Spinal cord (tissue), 9 donors: ENCODE measurements at regions not wholly inside any gene's neighbourhood (a gene's known extent, or its start where the extent isn't known, plus 50 kb on each side); places are given as distances from the start of the nearest gene placed in this dataset.

Experiments used
- DNase-seq, 6 donors: peaks; one replicate each; pipeline versions ENCODE4 v3.0.0 to v3.0.0-alpha.2; 2013 to 2015; ENCODE audit warnings: low spot score in 6 of 6, low read depth in 4 of 6
- H3K27ac ChIP-seq: one replicate; pipeline ENCODE4 v1.5.1; 2013; ENCODE audit warnings: low read depth, low read length, control low read depth
- H3K27me3 ChIP-seq: one replicate; pipeline ENCODE4 v1.6.1; 2013; ENCODE audit warnings: low read length; ENCODE audit not compliant: control insufficient read depth, insufficient read depth
- H3K36me3 ChIP-seq: one replicate; pipeline ENCODE4 v1.6.1; 2013; ENCODE audit warnings: low read length; ENCODE audit not compliant: control insufficient read depth, insufficient read depth
- H3K4me1 ChIP-seq: one replicate; pipeline ENCODE4 v1.6.1; 2013; ENCODE audit warnings: low read length; ENCODE audit not compliant: control insufficient read depth, insufficient read depth
- H3K4me3 ChIP-seq: one replicate; pipeline ENCODE4 v1.5.1; 2013; ENCODE audit warnings: low read depth, low read length, control low read depth
- H3K9me3 ChIP-seq: one replicate; pipeline ENCODE4 v1.6.1; 2013; ENCODE audit warnings: low read length; ENCODE audit not compliant: control insufficient read depth, insufficient read depth
- WGBS: methylation state at CpG from one replicate; pipeline ENCODE4 v1.1.5; 2013; ENCODE audit warnings: missing lambda C conversion rate; ENCODE audit not compliant: insufficient coverage; 5-methylcytosine and 5-hydroxymethylcytosine counted together
- donor health status: healthy.

DNA sequence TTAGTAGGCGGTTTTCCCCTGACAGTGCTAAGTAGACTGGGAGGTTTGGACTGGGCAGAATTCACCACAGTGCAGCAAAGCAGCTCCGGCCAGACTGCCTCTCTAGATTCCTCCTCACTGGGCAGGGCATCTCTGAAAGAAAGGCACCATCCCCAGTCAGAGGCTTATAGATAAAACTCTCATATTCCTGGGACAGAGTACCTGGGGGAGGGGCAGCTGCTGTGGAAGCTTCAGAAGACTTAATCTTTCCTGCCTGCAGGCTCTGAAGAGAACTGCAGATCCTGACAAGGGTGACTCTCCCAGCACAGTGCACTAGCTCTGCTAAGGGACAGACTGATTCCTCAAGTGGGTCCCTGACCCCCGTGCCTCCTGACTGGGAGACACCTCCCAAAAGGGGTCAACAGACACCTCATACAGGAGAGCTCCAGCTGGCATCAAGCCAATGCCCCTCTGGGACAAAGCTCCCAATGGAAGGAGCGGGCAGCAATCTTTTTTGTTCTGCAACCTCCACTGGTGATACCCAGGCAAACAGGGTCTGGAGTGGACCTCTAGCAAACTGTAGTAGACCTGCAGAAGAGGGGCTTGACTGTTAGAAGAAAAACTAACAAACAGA is 266.8 kb upstream of the CRIM1 start:
- Histone ChIP-seq H3K27me3 (no peaks in the 10 kb centered on the region), H3K9me3 (no peaks in the 10 kb centered on the region), H3K4me1 (no peaks in the 10 kb centered on the region), H3K4me3 (no peak overlapping the region), H3K27ac (no peak overlapping the region), H3K36me3 (no peaks in the 10 kb centered on the region)
- no peak for DNase-seq
- 89% methylated on average over 3 of the region's 4 CpGs for WGBS

- H3K4me3 ChIP-seq, result no peak overlapping the region
- WGBS, result 88% methylated on average over 3 of the region's 3 CpGs
- H3K27ac ChIP-seq, result no peak overlapping the region
- no peaks in the 10 kb centered on the region for H3K27me3 ChIP-seq
- no peaks in the 10 kb centered on the region for H3K4me1 ChIP-seq
- no peaks in the 10 kb centered on the region for H3K9me3 ChIP-seq
- no peaks in the 10 kb centered on the region for H3K36me3 ChIP-seq
- DNase-seq, result no peak
These were observed 268.2 kb upstream of the CRIM1 start for GRCh38 chr2:36087344-36087743.

- no peak for DNase-seq
- Histone ChIP-seq H3K36me3 (no peaks in the 10 kb centered on the region), H3K4me3 (no peak overlapping the region), H3K27me3 (no peaks in the 10 kb centered on the region), H3K9me3 (no peaks in the 10 kb centered on the region), H3K4me1 (no peaks in the 10 kb centered on the region), H3K27ac (no peak overlapping the region)
- no CpG with 5 or more reads among the region's 1 CpG for WGBS
These were observed 275.8 kb upstream of the CRIM1 start for GRCh38 chr2:36079793-36080192.

DNA sequence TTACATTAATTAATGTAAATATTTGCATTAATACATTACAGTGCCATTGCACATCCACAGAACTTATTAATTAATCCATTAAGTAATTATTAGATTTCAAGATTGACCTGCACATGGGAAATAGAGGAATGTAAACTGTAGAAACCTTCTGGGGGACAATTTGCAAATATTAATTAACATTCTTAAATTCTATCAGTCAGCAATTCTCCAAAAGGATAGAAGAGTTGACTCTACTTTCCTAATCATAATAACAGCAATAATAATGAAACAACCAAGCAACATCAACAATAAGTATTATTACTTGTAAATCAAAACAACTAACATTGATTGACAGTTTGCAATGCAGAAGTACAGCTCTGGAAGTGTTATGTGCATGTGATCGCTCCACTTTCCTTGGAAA is 281.6 kb upstream of the CRIM1 start:
- no peak overlapping the region for H3K4me3 ChIP-seq
- no peaks in the 10 kb centered on the region for H3K9me3 ChIP-seq
- H3K27me3 ChIP-seq, result no peaks in the 10 kb centered on the region
- no CpG with 5 or more reads among the region's 1 CpG for WGBS
- no peaks in the 10 kb centered on the region for H3K36me3 ChIP-seq
- DNase-seq, result no peak
- H3K4me1 ChIP-seq, result no peaks in the 10 kb centered on the region
- H3K27ac ChIP-seq, result no peak overlapping the region

- 88% methylated on average over 1 of the region's 1 CpG for WGBS
- H3K4me3 ChIP-seq, result no peak overlapping the region
- no peaks in the 10 kb centered on the region for H3K27me3 ChIP-seq
- no peaks in the 10 kb centered on the region for H3K36me3 ChIP-seq
- H3K27ac ChIP-seq, result no peak overlapping the region
- no peaks in the 10 kb centered on the region for H3K4me1 ChIP-seq
- no peak for DNase-seq
- H3K9me3 ChIP-seq, result no peaks in the 10 kb centered on the region
These were observed 283.9 kb upstream of the CRIM1 start for GRCh38 chr2:36071698-36072097.

- Histone ChIP-seq H3K27ac (no peak overlapping the region), H3K36me3 (no peaks in the 10 kb centered on the region), H3K9me3 (no peaks in the 10 kb centered on the region), H3K4me1 (no peaks in the 10 kb centered on the region), H3K4me3 (no peak overlapping the region), H3K27me3 (no peaks in the 10 kb centered on the region)
- WGBS, result no CpG with 5 or more reads among the region's 3 CpGs
- DNase-seq, result no peak
These were observed 286.5 kb upstream of the CRIM1 start for GRCh38 chr2:36069074-36069473.

GRCh38 chr2:36068086-36068485 is 287.5 kb upstream of the CRIM1 start:
- Histone ChIP-seq H3K9me3 (no peaks in the 10 kb centered on the region), H3K4me1 (no peaks in the 10 kb centered on the region), H3K27me3 (no peaks in the 10 kb centered on the region), H3K4me3 (no peak overlapping the region), H3K36me3 (no peaks in the 10 kb centered on the region), H3K27ac (no peak overlapping the region)
- peak in 2 of 6 donors; percentile 71 to 74 for DNase-seq

DNA sequence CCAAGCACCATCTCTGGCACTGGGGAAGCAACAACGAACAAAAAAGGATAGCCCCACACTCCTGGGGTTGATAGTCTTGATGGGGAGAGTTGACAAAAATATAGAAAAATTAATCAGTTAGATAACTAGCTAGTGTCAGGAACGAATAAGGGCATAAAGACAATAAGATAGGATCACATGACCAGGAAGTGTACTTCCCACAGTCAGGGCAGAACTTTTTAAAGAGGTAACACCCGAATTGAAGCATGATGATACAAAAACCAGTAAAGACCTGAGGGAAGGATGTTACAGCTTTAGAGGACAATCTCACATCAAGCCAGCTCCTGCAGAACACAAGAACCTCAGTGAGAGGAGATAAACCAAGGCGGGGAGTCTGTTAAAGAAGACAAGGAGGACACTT is 295.4 kb upstream of the CRIM1 start:
- peaks cover 2% of the 10 kb centered on the region for H3K9me3 ChIP-seq
- 70% methylated on average over 1 of the region's 4 CpGs for WGBS
- no peak overlapping the region for H3K27ac ChIP-seq
- H3K36me3 ChIP-seq, result no peaks in the 10 kb centered on the region
- H3K27me3 ChIP-seq, result no peaks in the 10 kb centered on the region
- H3K4me3 ChIP-seq, result no peak overlapping the region
- DNase-seq, result no peak
- H3K4me1 ChIP-seq, result no peaks in the 10 kb centered on the region

DNA sequence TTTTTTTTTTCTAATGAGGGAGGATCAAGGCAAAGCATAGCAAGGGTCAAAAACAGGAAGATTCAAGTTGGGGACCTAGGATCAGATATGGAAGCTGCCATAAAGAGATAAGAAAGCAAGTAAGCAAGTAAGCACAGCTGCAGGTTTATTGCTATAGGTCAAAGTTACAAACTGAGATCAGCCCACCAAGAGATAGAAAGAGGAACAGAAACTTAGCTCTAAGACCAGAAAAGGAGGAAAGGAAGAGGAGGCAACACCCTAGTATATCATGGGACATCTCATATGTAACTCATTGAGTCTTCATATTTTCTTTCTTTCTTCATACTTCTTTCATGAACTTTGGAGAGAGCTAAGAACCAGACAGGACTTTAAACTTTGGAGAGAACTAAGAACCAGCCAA is 295.9 kb upstream of the CRIM1 start:
- Histone ChIP-seq H3K9me3 (peaks cover 2% of the 10 kb centered on the region), H3K27me3 (no peaks in the 10 kb centered on the region), H3K27ac (no peak overlapping the region), H3K36me3 (no peaks in the 10 kb centered on the region), H3K4me3 (no peak overlapping the region), H3K4me1 (no peaks in the 10 kb centered on the region)
- no peak for DNase-seq

DNA sequence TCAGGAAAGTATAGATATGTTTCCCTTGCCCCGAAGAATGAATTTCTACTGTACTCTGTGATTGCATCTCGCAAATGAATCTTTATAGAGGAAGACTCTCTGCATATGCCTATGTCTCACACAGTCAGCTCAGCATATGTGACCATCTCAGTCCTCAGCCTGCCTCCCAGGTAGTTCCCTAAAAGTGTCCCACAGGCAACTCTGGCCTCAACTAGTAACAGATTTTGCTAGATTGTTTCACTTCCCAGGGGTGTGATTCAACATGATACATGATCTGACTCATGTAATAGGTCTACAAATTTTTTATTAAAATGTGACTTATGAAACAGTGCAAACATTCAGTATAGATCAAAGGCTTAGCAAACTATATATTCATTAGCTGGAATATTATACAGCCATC is 296.6 kb upstream of the CRIM1 start:
- H3K4me3 ChIP-seq, result no peak overlapping the region
- H3K9me3 ChIP-seq, result peaks cover 2% of the 10 kb centered on the region
- H3K36me3 ChIP-seq, result no peaks in the 10 kb centered on the region
- H3K27me3 ChIP-seq, result no peaks in the 10 kb centered on the region
- no peaks in the 10 kb centered on the region for H3K4me1 ChIP-seq
- H3K27ac ChIP-seq, result no peak overlapping the region
- no peak for DNase-seq
- no CpG with 5 or more reads among the region's 2 CpGs for WGBS
